ENCODE measurements at regions not wholly inside any gene's neighbourhood (a gene's known extent, or its start where the extent isn't known, plus 50 kb on each side); places are given as distances from the start of the nearest gene placed in this dataset.

GRCh38 chr9:88777498-88778312 is 213.6 kb upstream of the S1PR3 start:
- H3K4me3 ChIP-seq (ENCODE audit: control insufficient read depth in 1 of 7, extremely low read depth in 1 of 7, insufficient read depth in 4 of 7, low read depth in 2 of 7, low read length in 6 of 7): peak overlapping the region in 3 of 7 experiments; percentile 6 to 33 (median 33)
- DNase-seq: peak in 2 of 3 donors; percentile 30 to 33
- ChIA-PET CTCF (interaction anchor here (0.6 to 0.9 kb wide), 2 partner anchors 10 to 1451 kb away, joined by 3 read pairs; no protein-coding TSS in a partner anchor), POLR2A (no interaction called here)
- H3K36me3 ChIP-seq (ENCODE audit: control insufficient read depth in 4 of 4, insufficient read depth in 4 of 4, low read length in 3 of 4): no peaks in the 10 kb centered on the region
- 25% methylated on average over 10 of the region's 12 CpGs for WGBS (ENCODE audit: insufficient coverage)
- no peak overlapping the region for H3K27ac ChIP-seq (ENCODE audit: insufficient read depth in 1 of 2, low read depth in 1 of 2, low read length in 2 of 2, poor library complexity in 1 of 2, severe bottlenecking in 2 of 2)
- H3K9me3 ChIP-seq (ENCODE audit: control extremely low read depth in 1 of 5, control insufficient read depth in 4 of 5, insufficient read depth in 2 of 5, low read depth in 1 of 5, low read length in 4 of 5): no peaks in the 10 kb centered on the region
- peaks cover 7 to 34% (median 17%) of the 10 kb centered on the region in 4 experiments for H3K4me1 ChIP-seq (ENCODE audit: control extremely low read depth in 1 of 4, control insufficient read depth in 4 of 4, insufficient read depth in 4 of 4, low read length in 3 of 4)
- peaks cover 0 to 16% (median 3%) of the 10 kb centered on the region in 5 experiments for H3K27me3 ChIP-seq (replicated peaks in 2 of 5; ENCODE audit: control insufficient read depth in 4 of 5, insufficient read depth in 5 of 5, low read length in 4 of 5)

GRCh38 chr9:88781628-88782391 is 209.5 kb upstream of the S1PR3 start:
- DNase-seq: no peak
- Histone ChIP-seq H3K27me3 (replicated peaks in 2 of 5; ENCODE audit: control insufficient read depth in 4 of 5, insufficient read depth in 5 of 5, low read length in 4 of 5) (peaks cover 0 to 41% (median 6%) of the 10 kb centered on the region in 5 experiments), H3K4me3 (ENCODE audit: control insufficient read depth in 1 of 7, extremely low read depth in 1 of 7, insufficient read depth in 4 of 7, low read depth in 2 of 7, low read length in 6 of 7) (no peak overlapping the region), H3K36me3 (ENCODE audit: control insufficient read depth in 4 of 4, insufficient read depth in 4 of 4, low read length in 3 of 4) (no peaks in the 10 kb centered on the region), H3K4me1 (ENCODE audit: control extremely low read depth in 1 of 4, control insufficient read depth in 4 of 4, insufficient read depth in 4 of 4, low read length in 3 of 4) (peaks cover 7 to 30% (median 17%) of the 10 kb centered on the region in 4 experiments), H3K27ac (ENCODE audit: insufficient read depth in 1 of 2, low read depth in 1 of 2, low read length in 2 of 2, poor library complexity in 1 of 2, severe bottlenecking in 2 of 2) (no peak overlapping the region), H3K9me3 (ENCODE audit: control extremely low read depth in 1 of 5, control insufficient read depth in 4 of 5, insufficient read depth in 2 of 5, low read depth in 1 of 5, low read length in 4 of 5) (no peaks in the 10 kb centered on the region)
- 94% methylated on average over 6 of the region's 7 CpGs for WGBS (ENCODE audit: insufficient coverage)
- CTCF ChIA-PET: no interaction called here
- POLR2A ChIA-PET: no interaction called here

- H3K4me3 ChIP-seq (ENCODE audit: control insufficient read depth in 1 of 7, extremely low read depth in 1 of 7, insufficient read depth in 4 of 7, low read depth in 2 of 7, low read length in 6 of 7): no peak overlapping the region
- no peak for DNase-seq
- no peak overlapping the region for H3K27ac ChIP-seq (ENCODE audit: insufficient read depth in 1 of 2, low read depth in 1 of 2, low read length in 2 of 2, poor library complexity in 1 of 2, severe bottlenecking in 2 of 2)
- WGBS (ENCODE audit: insufficient coverage): 77% methylated on average over 9 of the region's 10 CpGs
- H3K27me3 ChIP-seq (replicated peaks in 2 of 5; ENCODE audit: control insufficient read depth in 4 of 5, insufficient read depth in 5 of 5, low read length in 4 of 5): peaks cover 0 to 53% (median 10%) of the 10 kb centered on the region in 5 experiments
- CTCF ChIA-PET: interaction anchor here (0.8 kb wide), 1 partner anchor 11 kb away, joined by 3 read pairs; no protein-coding TSS in a partner anchor
- no peaks in the 10 kb centered on the region for H3K36me3 ChIP-seq (ENCODE audit: control insufficient read depth in 4 of 4, insufficient read depth in 4 of 4, low read length in 3 of 4)
- no peaks in the 10 kb centered on the region for H3K9me3 ChIP-seq (ENCODE audit: control extremely low read depth in 1 of 5, control insufficient read depth in 4 of 5, insufficient read depth in 2 of 5, low read depth in 1 of 5, low read length in 4 of 5)
- peaks cover 0 to 18% (median 7%) of the 10 kb centered on the region in 4 experiments for H3K4me1 ChIP-seq (ENCODE audit: control extremely low read depth in 1 of 4, control insufficient read depth in 4 of 4, insufficient read depth in 4 of 4, low read length in 3 of 4)
- POLR2A ChIA-PET: no interaction called here
Measured at GRCh38 chr9:88782931-88783710, 208.1 kb upstream of the S1PR3 start.

- Histone ChIP-seq H3K4me3 (ENCODE audit: control insufficient read depth in 1 of 7, extremely low read depth in 1 of 7, insufficient read depth in 4 of 7, low read depth in 2 of 7, low read length in 6 of 7) (no peak overlapping the region), H3K4me1 (ENCODE audit: control extremely low read depth in 1 of 4, control insufficient read depth in 4 of 4, insufficient read depth in 4 of 4, low read length in 3 of 4) (peaks cover 0 to 14% (median 2%) of the 10 kb centered on the region in 4 experiments), H3K27ac (ENCODE audit: insufficient read depth in 1 of 2, low read depth in 1 of 2, low read length in 2 of 2, poor library complexity in 1 of 2, severe bottlenecking in 2 of 2) (no peak overlapping the region), H3K9me3 (ENCODE audit: control extremely low read depth in 1 of 5, control insufficient read depth in 4 of 5, insufficient read depth in 2 of 5, low read depth in 1 of 5, low read length in 4 of 5) (no peaks in the 10 kb centered on the region), H3K27me3 (replicated peaks in 2 of 5; ENCODE audit: control insufficient read depth in 4 of 5, insufficient read depth in 5 of 5, low read length in 4 of 5) (peaks cover 0 to 58% (median 10%) of the 10 kb centered on the region in 5 experiments), H3K36me3 (ENCODE audit: control insufficient read depth in 4 of 4, insufficient read depth in 4 of 4, low read length in 3 of 4) (no peaks in the 10 kb centered on the region)
- ChIA-PET CTCF (interaction anchor here (0.8 kb wide), 1 partner anchor 12 kb away, joined by 3 read pairs; no protein-coding TSS in a partner anchor), POLR2A (no interaction called here)
- 14% methylated on average over 2 of the region's 4 CpGs for WGBS (ENCODE audit: insufficient coverage)
- DNase-seq: peak in 2 of 3 donors; percentile 13 to 21
Measured at GRCh38 chr9:88783711-88784083, 207.6 kb upstream of the S1PR3 start.

GRCh38 chr9:88784960-88785359 is 206.3 kb upstream of the S1PR3 start:
- Histone ChIP-seq H3K36me3 (ENCODE audit: control insufficient read depth in 4 of 4, insufficient read depth in 4 of 4, low read length in 3 of 4) (no peaks in the 10 kb centered on the region), H3K9me3 (ENCODE audit: control extremely low read depth in 1 of 5, control insufficient read depth in 4 of 5, insufficient read depth in 2 of 5, low read depth in 1 of 5, low read length in 4 of 5) (no peaks in the 10 kb centered on the region), H3K27ac (ENCODE audit: insufficient read depth in 1 of 2, low read depth in 1 of 2, low read length in 2 of 2, poor library complexity in 1 of 2, severe bottlenecking in 2 of 2) (no peak overlapping the region), H3K27me3 (replicated peaks in 2 of 5; ENCODE audit: control insufficient read depth in 4 of 5, insufficient read depth in 5 of 5, low read length in 4 of 5) (peaks cover 0 to 68% (median 10%) of the 10 kb centered on the region in 5 experiments), H3K4me3 (ENCODE audit: control insufficient read depth in 1 of 7, extremely low read depth in 1 of 7, insufficient read depth in 4 of 7, low read depth in 2 of 7, low read length in 6 of 7) (no peak overlapping the region), H3K4me1 (ENCODE audit: control extremely low read depth in 1 of 4, control insufficient read depth in 4 of 4, insufficient read depth in 4 of 4, low read length in 3 of 4) (peaks cover 0 to 14% (median 2%) of the 10 kb centered on the region in 4 experiments)
- no peak for DNase-seq
- CTCF ChIA-PET: no interaction called here
- POLR2A ChIA-PET: no interaction called here
- 100% methylated on average over 2 of the region's 3 CpGs for WGBS (ENCODE audit: insufficient coverage)

GRCh38 chr9:88786291-88787079 is 204.8 kb upstream of the S1PR3 start:
- WGBS (ENCODE audit: insufficient coverage): 87% methylated on average over 11 of the region's 12 CpGs
- no peak overlapping the region for H3K4me3 ChIP-seq (ENCODE audit: control insufficient read depth in 1 of 7, extremely low read depth in 1 of 7, insufficient read depth in 4 of 7, low read depth in 2 of 7, low read length in 6 of 7)
- peaks cover 0 to 14% (median 2%) of the 10 kb centered on the region in 4 experiments for H3K4me1 ChIP-seq (ENCODE audit: control extremely low read depth in 1 of 4, control insufficient read depth in 4 of 4, insufficient read depth in 4 of 4, low read length in 3 of 4)
- CTCF ChIA-PET: no interaction called here
- POLR2A ChIA-PET: no interaction called here
- DNase-seq: no peak
- H3K27me3 ChIP-seq (replicated peaks in 2 of 5; ENCODE audit: control insufficient read depth in 4 of 5, insufficient read depth in 5 of 5, low read length in 4 of 5): peaks cover 0 to 75% (median 12%) of the 10 kb centered on the region in 5 experiments
- no peak overlapping the region for H3K27ac ChIP-seq (ENCODE audit: insufficient read depth in 1 of 2, low read depth in 1 of 2, low read length in 2 of 2, poor library complexity in 1 of 2, severe bottlenecking in 2 of 2)
- H3K36me3 ChIP-seq (ENCODE audit: control insufficient read depth in 4 of 4, insufficient read depth in 4 of 4, low read length in 3 of 4): no peaks in the 10 kb centered on the region
- no peaks in the 10 kb centered on the region for H3K9me3 ChIP-seq (ENCODE audit: control extremely low read depth in 1 of 5, control insufficient read depth in 4 of 5, insufficient read depth in 2 of 5, low read depth in 1 of 5, low read length in 4 of 5)
